ENCODE measurements at regions not wholly inside any gene's neighbourhood (a gene's known extent, or its start where the extent isn't known, plus 50 kb on each side); places are given as distances from the start of the nearest gene placed in this dataset.

DNA sequence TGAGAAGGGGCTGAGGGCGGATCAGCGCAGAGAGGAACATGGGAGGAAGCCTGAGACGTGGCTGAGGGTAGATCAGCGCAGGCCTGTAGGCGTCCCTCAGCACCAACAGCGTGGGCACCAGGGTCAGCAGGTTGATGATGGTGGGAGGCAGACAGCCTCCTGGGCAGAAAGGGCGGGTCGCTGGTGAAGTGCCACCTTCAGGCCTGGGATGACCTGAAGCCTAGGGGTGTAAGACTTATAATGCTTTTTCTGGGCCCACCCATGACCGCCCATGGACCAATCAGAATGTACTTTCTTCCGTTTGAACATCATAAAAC lies 462.1 kb downstream of the TBC1D32 start:
- intact Hi-C loops (cut with micrococcal nuclease; ENCODE audit: unreplicated experiment), result no loop called here
- no peaks in the 10 kb centered on the region for H3K9me3 Mint-ChIP-seq (ENCODE audit: low read depth, unreplicated experiment)
- H3K27me3 Mint-ChIP-seq (ENCODE audit: unreplicated experiment), result no peaks in the 10 kb centered on the region
- no peak overlapping the region for H3K27ac Mint-ChIP-seq (ENCODE audit: unreplicated experiment)
- H3K36me3 Mint-ChIP-seq (ENCODE audit: insufficient read depth, unreplicated experiment), result no peaks in the 10 kb centered on the region
- H3K4me1 Mint-ChIP-seq (ENCODE audit: low read depth, unreplicated experiment), result no peaks in the 10 kb centered on the region
- CTCF ChIA-PET, result no interaction called here
- no peak overlapping the region for H3K4me3 Mint-ChIP-seq (ENCODE audit: low read depth, unreplicated experiment)
- TF ChIP-seq, protein P1, sequence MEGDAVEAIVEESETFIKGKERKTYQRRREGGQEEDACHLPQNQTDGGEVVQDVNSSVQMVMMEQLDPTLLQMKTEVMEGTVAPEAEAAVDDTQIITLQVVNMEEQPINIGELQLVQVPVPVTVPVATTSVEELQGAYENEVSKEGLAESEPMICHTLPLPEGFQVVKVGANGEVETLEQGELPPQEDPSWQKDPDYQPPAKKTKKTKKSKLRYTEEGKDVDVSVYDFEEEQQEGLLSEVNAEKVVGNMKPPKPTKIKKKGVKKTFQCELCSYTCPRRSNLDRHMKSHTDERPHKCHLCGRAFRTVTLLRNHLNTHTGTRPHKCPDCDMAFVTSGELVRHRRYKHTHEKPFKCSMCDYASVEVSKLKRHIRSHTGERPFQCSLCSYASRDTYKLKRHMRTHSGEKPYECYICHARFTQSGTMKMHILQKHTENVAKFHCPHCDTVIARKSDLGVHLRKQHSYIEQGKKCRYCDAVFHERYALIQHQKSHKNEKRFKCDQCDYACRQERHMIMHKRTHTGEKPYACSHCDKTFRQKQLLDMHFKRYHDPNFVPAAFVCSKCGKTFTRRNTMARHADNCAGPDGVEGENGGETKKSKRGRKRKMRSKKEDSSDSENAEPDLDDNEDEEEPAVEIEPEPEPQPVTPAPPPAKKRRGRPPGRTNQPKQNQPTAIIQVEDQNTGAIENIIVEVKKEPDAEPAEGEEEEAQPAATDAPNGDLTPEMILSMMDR (IDR thresholded peaks at IDR 0.05; ENCODE audit: unreplicated experiment), result no peak
- no peak for DNase-seq
- BruUV-seq (replicated peaks), result no TSS peak

DNA sequence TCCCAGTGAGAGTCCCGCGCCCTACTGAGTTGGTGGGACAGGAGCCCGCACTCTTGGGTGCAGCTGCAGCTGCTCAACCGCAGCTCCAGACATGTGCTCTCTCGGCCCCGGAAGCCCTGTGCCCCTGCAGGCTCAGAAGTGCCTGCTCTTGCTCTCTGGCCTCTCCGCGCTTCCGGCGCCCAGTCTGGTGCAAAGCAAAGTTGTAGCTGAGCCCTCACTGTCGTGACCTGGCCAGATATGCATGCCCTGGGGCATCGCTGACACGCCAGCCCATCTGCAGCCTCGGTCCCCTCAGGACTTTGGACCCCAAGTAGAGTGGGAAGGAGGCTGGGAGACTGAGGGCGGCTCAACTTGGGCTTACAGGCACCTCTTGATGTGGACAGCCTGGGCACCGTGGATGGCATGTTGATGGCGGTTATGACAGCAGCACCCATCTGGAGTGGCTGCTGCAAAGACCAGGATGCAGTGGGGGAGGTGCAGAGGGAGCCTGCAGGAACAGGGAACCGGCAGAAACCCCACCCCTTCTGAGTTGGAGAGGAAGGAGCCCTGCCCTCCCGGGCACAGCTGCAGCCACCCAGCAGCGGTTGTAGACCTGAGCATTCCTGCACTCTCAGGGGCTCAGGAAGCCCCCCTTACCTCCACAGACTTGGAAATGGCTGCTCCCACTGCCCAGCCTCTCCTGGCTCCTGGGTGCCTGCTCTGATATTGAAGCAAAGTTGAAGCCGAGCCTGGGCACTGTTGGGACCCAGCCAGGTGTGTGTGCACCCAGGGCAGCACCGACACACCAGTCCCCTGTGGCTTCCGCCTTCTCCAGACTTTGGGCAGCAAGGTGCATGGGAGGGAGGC lies 462.6 kb downstream of the TBC1D32 start:
- no peak overlapping the region for H3K4me3 Mint-ChIP-seq (ENCODE audit: low read depth, unreplicated experiment)
- intact Hi-C loops (cut with micrococcal nuclease; ENCODE audit: unreplicated experiment), result no loop called here
- H3K27ac Mint-ChIP-seq (ENCODE audit: unreplicated experiment), result no peak overlapping the region
- TF ChIP-seq, protein P1 (IDR thresholded peaks at IDR 0.05; ENCODE audit: unreplicated experiment), result no peak
- CTCF ChIA-PET, result no interaction called here
- no peaks in the 10 kb centered on the region for H3K27me3 Mint-ChIP-seq (ENCODE audit: unreplicated experiment)
- H3K4me1 Mint-ChIP-seq (ENCODE audit: low read depth, unreplicated experiment), result no peaks in the 10 kb centered on the region
- DNase-seq, result no peak
- no peaks in the 10 kb centered on the region for H3K36me3 Mint-ChIP-seq (ENCODE audit: insufficient read depth, unreplicated experiment)
- no TSS peak for BruUV-seq (replicated peaks)
- H3K9me3 Mint-ChIP-seq (ENCODE audit: low read depth, unreplicated experiment), result no peaks in the 10 kb centered on the region

DNA sequence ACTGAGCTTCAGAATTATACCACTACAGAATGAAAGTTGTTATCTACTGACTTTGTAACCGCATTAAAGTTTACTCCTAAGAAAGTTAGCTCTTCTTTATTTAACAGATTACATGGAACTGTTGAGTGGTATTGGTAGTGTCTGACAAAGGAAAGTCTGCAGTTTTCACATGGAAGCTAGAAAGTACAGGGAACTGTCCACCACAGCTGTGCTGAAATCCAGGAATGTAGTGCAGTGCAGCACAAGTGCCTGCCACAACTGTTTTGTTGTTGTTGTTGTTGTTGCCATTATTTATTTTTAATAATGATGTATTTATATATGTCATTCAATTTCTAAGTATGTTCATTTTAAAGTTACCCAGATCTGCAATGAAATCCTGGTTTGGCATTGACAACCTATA lies 464.9 kb downstream of the TBC1D32 start:
- H3K4me1 Mint-ChIP-seq (ENCODE audit: low read depth, unreplicated experiment), result no peaks in the 10 kb centered on the region
- H3K9me3 Mint-ChIP-seq (ENCODE audit: low read depth, unreplicated experiment), result no peaks in the 10 kb centered on the region
- H3K4me3 Mint-ChIP-seq (ENCODE audit: low read depth, unreplicated experiment), result no peak overlapping the region
- DNase-seq, result no peak
- intact Hi-C loops (cut with micrococcal nuclease; ENCODE audit: unreplicated experiment), result no loop called here
- BruUV-seq (replicated peaks), result no TSS peak
- no peak overlapping the region for H3K27ac Mint-ChIP-seq (ENCODE audit: unreplicated experiment)
- H3K36me3 Mint-ChIP-seq (ENCODE audit: insufficient read depth, unreplicated experiment), result no peaks in the 10 kb centered on the region
- TF ChIP-seq, protein P1 (IDR thresholded peaks at IDR 0.05; ENCODE audit: unreplicated experiment), result no peak
- CTCF ChIA-PET, result interaction anchor here (0.6 kb wide), 1 partner anchor 17 kb away, joined by 3 read pairs; no protein-coding TSS in a partner anchor
- no peaks in the 10 kb centered on the region for H3K27me3 Mint-ChIP-seq (ENCODE audit: unreplicated experiment)

DNA sequence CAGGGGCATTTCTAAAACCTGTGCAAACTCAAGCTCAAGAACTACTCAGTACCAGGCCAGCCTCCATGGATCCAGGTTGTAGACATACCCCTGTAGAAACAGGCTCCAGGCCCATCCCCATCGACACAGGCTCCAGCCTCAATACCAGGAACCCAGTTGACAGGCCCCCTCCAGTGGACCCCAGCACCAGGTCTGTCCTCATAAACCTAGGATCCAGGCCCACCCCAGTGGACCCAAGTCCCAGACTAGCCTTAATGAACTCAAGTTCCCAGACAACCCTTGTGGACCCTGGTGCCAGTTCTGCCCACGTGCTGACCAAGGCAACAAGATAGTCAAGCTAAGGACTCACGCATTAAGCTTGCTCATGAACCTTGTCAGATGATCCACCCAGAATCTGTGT lies 476.9 kb downstream of the TBC1D32 start:
- Mint-ChIP-seq H3K9me3 (ENCODE audit: low read depth, unreplicated experiment) (peaks cover 3% of the 10 kb centered on the region), H3K36me3 (ENCODE audit: insufficient read depth, unreplicated experiment) (no peaks in the 10 kb centered on the region), H3K4me3 (ENCODE audit: low read depth, unreplicated experiment) (no peak overlapping the region), H3K4me1 (ENCODE audit: low read depth, unreplicated experiment) (no peaks in the 10 kb centered on the region), H3K27ac (ENCODE audit: unreplicated experiment) (no peak overlapping the region), H3K27me3 (ENCODE audit: unreplicated experiment) (no peaks in the 10 kb centered on the region)
- no peak for DNase-seq
- TF ChIP-seq, protein P1 (IDR thresholded peaks at IDR 0.05; ENCODE audit: unreplicated experiment), result no peak
- intact Hi-C loops (cut with micrococcal nuclease; ENCODE audit: unreplicated experiment), result no loop called here
- no TSS peak for BruUV-seq (replicated peaks)
- CTCF ChIA-PET, result no interaction called here

All from Calu3 (cell line).